ENCODE measurements at regions not wholly inside any gene's neighbourhood (a gene's known extent, or its start where the extent isn't known, plus 50 kb on each side); places are given as distances from the start of the nearest gene placed in this dataset.

DNA sequence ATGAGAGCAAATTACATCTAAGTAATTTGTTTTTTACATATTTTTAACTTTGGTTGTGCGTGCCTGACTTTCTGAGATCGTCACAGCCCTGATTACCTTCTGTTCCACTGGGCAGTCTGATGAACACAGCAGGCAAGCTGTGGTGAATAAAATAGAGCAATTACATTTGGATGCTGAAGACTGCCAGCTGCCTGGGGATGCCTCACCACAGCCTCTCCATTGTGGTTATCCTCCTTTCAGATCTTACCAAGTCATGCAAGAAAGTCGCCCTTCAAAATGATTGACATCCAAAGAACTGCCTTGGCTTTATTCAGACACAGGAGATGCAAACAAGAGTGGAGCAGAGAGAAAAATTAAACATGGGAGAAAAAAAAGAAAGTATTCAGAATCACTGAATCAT lies 456.6 kb upstream of the TMPO start:
- TF ChIP-seq, protein P1, sequence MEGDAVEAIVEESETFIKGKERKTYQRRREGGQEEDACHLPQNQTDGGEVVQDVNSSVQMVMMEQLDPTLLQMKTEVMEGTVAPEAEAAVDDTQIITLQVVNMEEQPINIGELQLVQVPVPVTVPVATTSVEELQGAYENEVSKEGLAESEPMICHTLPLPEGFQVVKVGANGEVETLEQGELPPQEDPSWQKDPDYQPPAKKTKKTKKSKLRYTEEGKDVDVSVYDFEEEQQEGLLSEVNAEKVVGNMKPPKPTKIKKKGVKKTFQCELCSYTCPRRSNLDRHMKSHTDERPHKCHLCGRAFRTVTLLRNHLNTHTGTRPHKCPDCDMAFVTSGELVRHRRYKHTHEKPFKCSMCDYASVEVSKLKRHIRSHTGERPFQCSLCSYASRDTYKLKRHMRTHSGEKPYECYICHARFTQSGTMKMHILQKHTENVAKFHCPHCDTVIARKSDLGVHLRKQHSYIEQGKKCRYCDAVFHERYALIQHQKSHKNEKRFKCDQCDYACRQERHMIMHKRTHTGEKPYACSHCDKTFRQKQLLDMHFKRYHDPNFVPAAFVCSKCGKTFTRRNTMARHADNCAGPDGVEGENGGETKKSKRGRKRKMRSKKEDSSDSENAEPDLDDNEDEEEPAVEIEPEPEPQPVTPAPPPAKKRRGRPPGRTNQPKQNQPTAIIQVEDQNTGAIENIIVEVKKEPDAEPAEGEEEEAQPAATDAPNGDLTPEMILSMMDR (IDR thresholded peaks at IDR 0.05) = no peak
- TF ChIP-seq POLR2A (IDR thresholded peaks at IDR 0.05) = no peak

Data from tibial nerve (tissue), 3 donors.